ENCODE measurements at regions not wholly inside any gene's neighbourhood (a gene's known extent, or its start where the extent isn't known, plus 50 kb on each side); places are given as distances from the start of the nearest gene placed in this dataset.

GRCh38 chr12:45536284-45536683 is 193.2 kb upstream of the ARID2 start:
- Histone ChIP-seq H3K79me2 (ENCODE audit: insufficient read depth, low read length) (no peaks in the 10 kb centered on the region), H3K4me2 (ENCODE audit: low read depth, low read length) (no peak overlapping the region), H3K27me3 (ENCODE audit: control insufficient read depth in 1 of 2, insufficient read depth in 2 of 2, low read length in 2 of 2) (no peaks in the 10 kb centered on the region; a peak in 1 of 5 replicates), H2AFZ (ENCODE audit: low read length) (no peak overlapping the region), H3K36me3 (replicated peaks in 1 of 2; ENCODE audit: control insufficient read depth in 1 of 2, insufficient read depth in 2 of 2, low read length in 2 of 2) (no peaks in the 10 kb centered on the region), H3K9me3 (ENCODE audit: low read length) (no peaks in the 10 kb centered on the region), H3K9ac (ENCODE audit: insufficient read depth, low read depth, low read length) (no peak overlapping the region), H3K27ac (ENCODE audit: extremely low read length, insufficient read depth, low read length) (no peak overlapping the region), H3K4me3 (replicated peaks in 1 of 3; ENCODE audit: insufficient read depth in 1 of 3, low read depth in 2 of 3, low read length in 3 of 3) (no peak overlapping the region), H3K4me1 (ENCODE audit: insufficient read depth, low read length) (no peaks in the 10 kb centered on the region), H4K20me1 (ENCODE audit: insufficient read depth, low read length) (no peaks in the 10 kb centered on the region)
- ChIA-PET POLR2A (no interaction called here), CTCF (ENCODE audit: low intra/inter-chr PET ratio, low total read pairs) (no interaction called here)
- intact Hi-C loops (cut with micrococcal nuclease; ENCODE audit: unreplicated experiment), result no loop called here
- no peak for TF ChIP-seq HCFC1 (IDR thresholded peaks at IDR 0.05; ENCODE audit: low read depth, low read length)
- no peak for TF ChIP-seq FOXO1 (CRISPR knock-in tag; IDR thresholded peaks at IDR 0.05)
- TF ChIP-seq HOMEZ (CRISPR knock-in tag; IDR thresholded peaks at IDR 0.05; ENCODE audit: low read depth), result no peak
- TF ChIP-seq HOXA7 (CRISPR knock-in tag; IDR thresholded peaks at IDR 0.05), result no peak
- TF ChIP-seq ZNF891 (CRISPR knock-in tag; IDR thresholded peaks at IDR 0.05), result no peak
- TF ChIP-seq ZNF180 (CRISPR knock-in tag; IDR thresholded peaks at IDR 0.05; ENCODE audit: borderline replicate concordance, low read depth), result no peak
- DNase-seq (ENCODE audit: low spot score) (no peak), ATAC-seq (no peak), FAIRE-seq (no peak)
- 0% methylated on average over 1 of the region's 1 CpG for WGBS (ENCODE audit: low lambda C conversion rate)
- in situ Hi-C loops (cut with HindIII; ENCODE audit: extremely low pct_ligation_motif_present, low pct_unique_long_range_greater_than_20kb), result loop anchor here (25.0 kb wide), 1 partner anchor 351 kb away; no protein-coding TSS in a partner anchor
- no TSS peak for BruUV-seq (replicated peaks)

- H3K9me3 ChIP-seq (ENCODE audit: low read length), result no peaks in the 10 kb centered on the region
- intact Hi-C loops (cut with micrococcal nuclease; ENCODE audit: unreplicated experiment), result loop anchor here (5.0 kb wide), 1 partner anchor 206 kb away; no protein-coding TSS in a partner anchor
- no peaks in the 10 kb centered on the region for H3K27me3 ChIP-seq (ENCODE audit: control insufficient read depth in 1 of 2, insufficient read depth in 2 of 2, low read length in 2 of 2)
- no peak overlapping the region for H3K27ac ChIP-seq (ENCODE audit: extremely low read length, insufficient read depth, low read length)
- no peak overlapping the region for H3K9ac ChIP-seq (ENCODE audit: insufficient read depth, low read depth, low read length)
- H3K36me3 ChIP-seq (replicated peaks in 1 of 2; ENCODE audit: control insufficient read depth in 1 of 2, insufficient read depth in 2 of 2, low read length in 2 of 2), result no peaks in the 10 kb centered on the region
- H3K4me2 ChIP-seq (ENCODE audit: low read depth, low read length), result no peak overlapping the region
- in situ Hi-C loops (cut with HindIII; ENCODE audit: extremely low pct_ligation_motif_present, low pct_unique_long_range_greater_than_20kb), result loop anchor here (5.0 to 25.0 kb wide), 2 partner anchors 186 to 346 kb away; partner anchors contain the start of gene ARID2
- no peaks in the 10 kb centered on the region for H3K4me1 ChIP-seq (ENCODE audit: insufficient read depth, low read length)
- no peak for FAIRE-seq
- H4K20me1 ChIP-seq (ENCODE audit: insufficient read depth, low read length), result no peaks in the 10 kb centered on the region
- POLR2A ChIA-PET, result no interaction called here
- BruUV-seq (replicated peaks), result no TSS peak
- no peak overlapping the region for H2AFZ ChIP-seq (ENCODE audit: low read length)
- no peak for ATAC-seq
- H3K79me2 ChIP-seq (ENCODE audit: insufficient read depth, low read length), result no peaks in the 10 kb centered on the region
- CTCF ChIA-PET (ENCODE audit: low intra/inter-chr PET ratio, low total read pairs), result no interaction called here
- 0% methylated on average over 1 of the region's 1 CpG for WGBS (ENCODE audit: low lambda C conversion rate)
- no peak for DNase-seq (ENCODE audit: low spot score)
- H3K4me3 ChIP-seq (replicated peaks in 1 of 3; ENCODE audit: insufficient read depth in 1 of 3, low read depth in 2 of 3, low read length in 3 of 3), result no peak overlapping the region
- no peak for TF ChIP-seq ZFP36L1 (CRISPR knock-in tag; IDR thresholded peaks at IDR 0.05)
- no peak for TF ChIP-seq MNT (IDR thresholded peaks at IDR 0.05)
- TF ChIP-seq MAFF (IDR thresholded peaks at IDR 0.05; ENCODE audit: low read depth, low read length), result no peak
- TF ChIP-seq CHD2 (IDR thresholded peaks at IDR 0.05; ENCODE audit: low read depth, low read length), result no peak
- no peak for TF ChIP-seq STAG1 (CRISPR knock-in tag; IDR thresholded peaks at IDR 0.05)
These were observed 188.7 kb upstream of the ARID2 start for GRCh38 chr12:45540661-45541341.
